K562 (cell line): ENCODE measurements at regions not wholly inside any gene's neighbourhood (a gene's known extent, or its start where the extent isn't known, plus 50 kb on each side); places are given as distances from the start of the nearest gene placed in this dataset.

Source experiments
- ATAC-seq: fragments of 200-7000 bp; cut with Tn5 transposase; 3 replicates; pipeline ENCODE4 v1.9.1; 2020; ENCODE audit warnings: moderate library complexity
- BruUV-seq: library from RNA; stranded (reverse); fragments of 400-500 nt; replicated peaks from 2 replicates; lab custom pipeline; 2021; lab: Mats Ljungman, UMichigan
- CTCF ChIA-PET: fragments of 300-600 bp; formaldehyde crosslinking; extraction: SDS; loops from one replicate; lab custom pipeline; 2021; ENCODE audit warnings: low intra/inter-chr PET ratio; lab: Yijun Ruan, JAX
- POLR2A ChIA-PET: fragments of 300-600, 350-650 bp; sonication (Branson Sonifier 250); formaldehyde crosslinking; extraction: SDS; loops from one replicate; lab custom pipeline; 2021; ENCODE audit warnings: antibody characterized with exemption, inconsistent platforms; lab: Yijun Ruan, JAX
- DNase-seq, 4 experiments: peaks; one replicate each; pipeline versions ENCODE4 v3.0.0 to v3.0.0-alpha.2; 2011 to 2018; ENCODE audit warnings: low spot score in 3 of 4, mixed read lengths in 3 of 4; ENCODE audit errors: extremely low read depth in 1 of 4
- FAIRE-seq: peaks from 2 replicates; lab custom pipeline; 2011; peaks lifted over from hg19 to GRCh38; lab: Jason Lieb, UNC
- H2AFZ ChIP-seq: 2 replicates; pipeline ENCODE4 v1.6.0; 2011; ENCODE audit warnings: low read depth, low read length, control low read depth, inconsistent platforms
- H3K27ac ChIP-seq: fragments of 200-600 bp; 3 replicates; pipeline ENCODE4 v1.8.0; 2011; ENCODE audit warnings: low read depth, mild to moderate bottlenecking, control low read depth, inconsistent platforms, low read length, moderate library complexity, mixed read lengths; ENCODE audit errors: extremely low read depth
- H3K27me3 ChIP-seq, 2 experiments: fragments of 300-600 bp in 1 of 2; 2 replicates in 1 of 2; 3 replicates in 1 of 2; pipeline versions ENCODE4 v1.6.0 to v1.8.0; 2011; ENCODE audit warnings: inconsistent platforms in 2 of 2, low read length in 2 of 2, mild to moderate bottlenecking in 1 of 2, mixed read lengths in 1 of 2, moderate library complexity in 1 of 2; ENCODE audit not compliant: control insufficient read depth in 2 of 2, insufficient read depth in 2 of 2
- H3K36me3 ChIP-seq: fragments of 300-600 bp; 3 replicates; pipeline ENCODE4 v1.8.0; 2011; ENCODE audit warnings: mild to moderate bottlenecking, low read length, inconsistent platforms; ENCODE audit not compliant: control insufficient read depth, insufficient read depth
- H3K4me1 ChIP-seq, 2 experiments: fragments of 200-600 bp in 1 of 2; replicated peaks in 1 of 2; 2 replicates in 1 of 2; 3 replicates in 1 of 2; pipeline versions ENCODE4 v1.5.1 to v1.8.0; 2011; ENCODE audit warnings: inconsistent platforms in 2 of 2, low read length in 2 of 2, mild to moderate bottlenecking in 1 of 2, mixed read lengths in 1 of 2, moderate library complexity in 1 of 2; ENCODE audit not compliant: control insufficient read depth in 2 of 2, insufficient read depth in 2 of 2
- H3K4me2 ChIP-seq: 2 replicates; pipeline ENCODE4 v1.6.1; 2011; ENCODE audit warnings: low read length, control low read depth, inconsistent platforms, mixed read lengths; ENCODE audit not compliant: insufficient read depth
- H3K4me3 ChIP-seq: fragments of 200-600 bp; sonication (generic), shearing (Covaris generic); 2 replicates; pipeline ENCODE4 v1.5.1; 2016; ENCODE audit warnings: control low read depth, inconsistent platforms
- H3K79me2 ChIP-seq: fragments of 200-600 bp; 3 replicates; pipeline ENCODE4 v1.8.0; 2011; ENCODE audit warnings: low read length, inconsistent platforms; ENCODE audit not compliant: control insufficient read depth, insufficient read depth
- H3K9ac ChIP-seq, 2 experiments: 2 replicates each; pipeline versions ENCODE4 v1.6.0 to v1.6.1; 2011; ENCODE audit warnings: low read depth in 2 of 2, low read length in 2 of 2, control low read depth in 1 of 2, inconsistent platforms in 1 of 2, mild to moderate bottlenecking in 1 of 2, mixed read lengths in 1 of 2; ENCODE audit not compliant: insufficient read depth in 1 of 2
- H3K9me1 ChIP-seq: one replicate; pipeline ENCODE4 v1.6.0; 2011; ENCODE audit warnings: inconsistent platforms, mild to moderate bottlenecking, low read length, moderate library complexity; ENCODE audit not compliant: control insufficient read depth, insufficient read depth
- H3K9me3 ChIP-seq: replicated peaks from 2 replicates; pipeline ENCODE4 v1.5.1; 2011; ENCODE audit warnings: low read depth, low read length, inconsistent platforms; ENCODE audit not compliant: control insufficient read depth, insufficient read depth
- H4K20me1 ChIP-seq: replicated peaks from 2 replicates; pipeline ENCODE4 v1.6.1; 2011; ENCODE audit warnings: low read length, inconsistent platforms, mixed read lengths; ENCODE audit not compliant: control insufficient read depth, insufficient read depth
- BRD9 ChIP-seq: fragments of 450-650 bp; IDR thresholded peaks from 2 replicates; pipeline ENCODE4 v1.6.1; 2018; ENCODE audit warnings: low read depth; ENCODE audit not compliant: partially characterized antibody
- CREB1 ChIP-seq, 2 experiments: sonication (generic) in 1 of 2; formaldehyde crosslinking in 1 of 2; IDR thresholded peaks; 2 replicates each; pipeline versions ENCODE4 v1.6.1 to v1.8.0; 2012 to 2022; ENCODE audit warnings: inconsistent platforms in 1 of 2, mild to moderate bottlenecking in 1 of 2, missing genetic modification reagents in 1 of 2, moderate library complexity in 1 of 2
- HDGF ChIP-seq: fragments of 450-650 bp; IDR thresholded peaks from 2 replicates; pipeline ENCODE4 v1.6.1; 2016
- HNRNPL ChIP-seq: fragments of 200-400 bp; formaldehyde crosslinking; IDR thresholded peaks from 2 replicates; pipeline ENCODE4 v1.6.1; 2017; ENCODE audit warnings: low read depth, mild to moderate bottlenecking, low read length
- PREB ChIP-seq: sonication (generic); formaldehyde crosslinking; IDR thresholded peaks from 2 replicates; pipeline ENCODE4 v1.8.1; 2023; ENCODE audit warnings: mild to moderate bottlenecking, missing genetic modification reagents
- SETDB1 ChIP-seq: IDR thresholded peaks from one replicate; pipeline ENCODE4 v1.6.1; 2012; ENCODE audit warnings: low read length, control low read depth, inconsistent platforms
- TCF7L2 ChIP-seq: fragments of 150-350 bp; IDR thresholded peaks from 2 replicates; pipeline ENCODE4 v1.6.1; 2016; ENCODE audit warnings: low read depth, mild to moderate bottlenecking, low read length, moderate library complexity
- ZNF354B ChIP-seq: fragments of 250-450 bp; sonication (Bioruptor Pico); IDR thresholded peaks from 2 replicates; pipeline ENCODE4 v1.4.0; 2020
- WGBS: fragments of 100-300 bp; shearing (Covaris generic); methylation state at CpG from one replicate; pipeline ENCODE4 v1.1.6; 2016; ENCODE audit warnings: low coverage, mixed read lengths; ENCODE audit not compliant: insufficient coverage; ENCODE audit errors: missing lambda C conversion rate; 5-methylcytosine and 5-hydroxymethylcytosine counted together
- in situ Hi-C: fragments of 300-500 bp; cut with MboI; formaldehyde crosslinking; loops from 4 replicates; pipeline ENCODE4 v1.15.0; 2018; ENCODE audit warnings: inconsistent platforms, mixed read lengths
- intact Hi-C: fragments of 100-400 bp; cut with micrococcal nuclease; formaldehyde crosslinking; loops from 2 replicates; pipeline ENCODE4 v1.14.2; 2022

GRCh38 chr5:152572812-152573211, 167.7 kb upstream of the NMUR2 start:
- Histone ChIP-seq H3K36me3 (no peaks in the 10 kb centered on the region), H4K20me1 (no peaks in the 10 kb centered on the region), H3K27ac (no peak overlapping the region), H3K9ac (no peak overlapping the region), H3K4me1 (no peaks in the 10 kb centered on the region), H3K79me2 (no peaks in the 10 kb centered on the region), H2AFZ (no peak overlapping the region), H3K9me3 (no peaks in the 10 kb centered on the region), H3K27me3 (no peaks in the 10 kb centered on the region), H3K4me3 (no peak overlapping the region), H3K9me1 (no peaks in the 10 kb centered on the region), H3K4me2 (no peak overlapping the region)
- in situ Hi-C loops (no loop called here), intact Hi-C loops (no loop called here)
- no TSS peak for BruUV-seq
- no peak for DNase-seq
- ChIA-PET CTCF (no interaction called here), POLR2A (no interaction called here)
- TF ChIP-seq CREB1 (IDR thresholded peaks at IDR 0.05) (no peak), CREB1 (CRISPR knock-in tag; IDR thresholded peaks at IDR 0.05) (no peak), SETDB1 (no peak), HDGF (no peak), PREB (CRISPR knock-in tag) (no peak), HNRNPL (no peak)
- no peak for FAIRE-seq
- WGBS, result 6% methylated on average over 3 of the region's 3 CpGs
- no peak for ATAC-seq

- in situ Hi-C loops, result no loop called here
- H3K9me3 ChIP-seq, result no peaks in the 10 kb centered on the region
- TF ChIP-seq ZNF354B (CRISPR knock-in tag) (no peak), BRD9 (no peak), TCF7L2 (no peak)
Observed at GRCh38 chr5:152584103-152584502, 179.0 kb upstream of the NMUR2 start.

More at GRCh38 chr5:152584103-152584502, 179.0 kb upstream of the NMUR2 start:
- intact Hi-C loops, result no loop called here
- BruUV-seq, result no TSS peak
- Histone ChIP-seq H3K27me3 (no peaks in the 10 kb centered on the region), H3K27ac (no peak overlapping the region), H2AFZ (no peak overlapping the region), H3K36me3 (no peaks in the 10 kb centered on the region), H3K9ac (no peak overlapping the region), H3K4me2 (no peak overlapping the region), H3K4me1 (no peaks in the 10 kb centered on the region), H4K20me1 (no peaks in the 10 kb centered on the region), H3K9me1 (no peaks in the 10 kb centered on the region), H3K4me3 (no peak overlapping the region), H3K79me2 (no peaks in the 10 kb centered on the region)
- POLR2A ChIA-PET, result no interaction called here
- CTCF ChIA-PET, result no interaction called here
- WGBS, result 2% methylated on average over 3 of the region's 3 CpGs
- ATAC-seq (no peak), DNase-seq (no peak), FAIRE-seq (no peak)
